ENCODE measurements at regions not wholly inside any gene's neighbourhood (a gene's known extent, or its start where the extent isn't known, plus 50 kb on each side); places are given as distances from the start of the nearest gene placed in this dataset.

GRCh38 chr20:12638633-12639312, 370.0 kb upstream of the SPTLC3 start:
- Histone ChIP-seq H3K27me3 (ENCODE audit: control insufficient read depth in 4 of 4, insufficient read depth in 4 of 4, low read length in 3 of 4) (no peaks in the 10 kb centered on the region), H3K4me1 (ENCODE audit: control insufficient read depth in 4 of 4, insufficient read depth in 4 of 4, low read length in 3 of 4) (peaks cover 0 to 6% (median under 1%) of the 10 kb centered on the region in 4 donors), H3K9ac (ENCODE audit: low read depth in 1 of 2, low read length in 2 of 2) (no peak overlapping the region), H3K9me3 (ENCODE audit: control insufficient read depth in 4 of 4, low read length in 3 of 4) (no peaks in the 10 kb centered on the region), H3K4me3 (ENCODE audit: low read depth in 1 of 3, low read length in 3 of 3) (no peak overlapping the region), H3K36me3 (ENCODE audit: control insufficient read depth in 4 of 4, insufficient read depth in 3 of 4, low read depth in 1 of 4, low read length in 3 of 4) (no peaks in the 10 kb centered on the region), H3K27ac (ENCODE audit: low read depth in 1 of 2, low read length in 2 of 2) (no peak overlapping the region)
- 76% methylated on average over 7 of the region's 7 CpGs for WGBS
- no peak for DNase-seq (ENCODE audit: low spot score)
- TF ChIP-seq NR2F2 (IDR thresholded peaks at IDR 0.05) (no peak), HNF4A (conservative IDR thresholded peaks at IDR 0.05) (no peak), TAF1 (conservative IDR thresholded peaks at IDR 0.05) (no peak), RAD21 (IDR thresholded peaks at IDR 0.05) (no peak), MAX (IDR thresholded peaks at IDR 0.05) (no peak), CTCF (IDR thresholded peaks at IDR 0.05; ENCODE audit: low read depth, low read length, missing input control) (no peak), FOXA1 (IDR thresholded peaks at IDR 0.05) (no peak), ZBTB33 (IDR thresholded peaks at IDR 0.05) (no peak), GABPA (IDR thresholded peaks at IDR 0.05 in 1 of 2, conservative IDR thresholded peaks at IDR 0.05 in 1 of 2) (no peak), YY1 (IDR thresholded peaks at IDR 0.05) (no peak), ATF3 (IDR thresholded peaks at IDR 0.05) (no peak)

GRCh38 chr20:12640251-12640650, 368.5 kb upstream of the SPTLC3 start:
- H3K27me3 ChIP-seq (ENCODE audit: control insufficient read depth in 4 of 4, insufficient read depth in 4 of 4, low read length in 3 of 4) = no peaks in the 10 kb centered on the region
- H3K9me3 ChIP-seq (ENCODE audit: control insufficient read depth in 4 of 4, low read length in 3 of 4) = no peaks in the 10 kb centered on the region
- no peak overlapping the region for H3K4me3 ChIP-seq (ENCODE audit: low read depth in 1 of 3, low read length in 3 of 3)
- no peak overlapping the region for H3K27ac ChIP-seq (ENCODE audit: low read depth in 1 of 2, low read length in 2 of 2)
- WGBS = 76% methylated on average over 4 of the region's 4 CpGs
- peaks cover 0 to 19% (median 9%) of the 10 kb centered on the region in 4 donors for H3K4me1 ChIP-seq (ENCODE audit: control insufficient read depth in 4 of 4, insufficient read depth in 4 of 4, low read length in 3 of 4)
- DNase-seq (ENCODE audit: low spot score) = no peak
- H3K9ac ChIP-seq (ENCODE audit: low read depth in 1 of 2, low read length in 2 of 2) = no peak overlapping the region
- H3K36me3 ChIP-seq (ENCODE audit: control insufficient read depth in 4 of 4, insufficient read depth in 3 of 4, low read depth in 1 of 4, low read length in 3 of 4) = no peaks in the 10 kb centered on the region
- TF ChIP-seq HNF4G (IDR thresholded peaks at IDR 0.05) (no peak), EGR1 (IDR thresholded peaks at IDR 0.05; ENCODE audit: low read depth in 2 of 2) (no peak), JUND (IDR thresholded peaks at IDR 0.05) (no peak), ZBTB33 (IDR thresholded peaks at IDR 0.05) (no peak), HNF4A (conservative IDR thresholded peaks at IDR 0.05) (peak in 1 of 2 donors; percentile 35), GABPA (IDR thresholded peaks at IDR 0.05 in 1 of 2, conservative IDR thresholded peaks at IDR 0.05 in 1 of 2) (no peak), CTCF (IDR thresholded peaks at IDR 0.05; ENCODE audit: low read depth, low read length, missing input control) (no peak), NR2F2 (IDR thresholded peaks at IDR 0.05) (no peak), FOXA1 (IDR thresholded peaks at IDR 0.05) (no peak), ATF3 (IDR thresholded peaks at IDR 0.05) (no peak), SP1 (IDR thresholded peaks at IDR 0.05) (peak; percentile 36), YY1 (IDR thresholded peaks at IDR 0.05) (no peak), TAF1 (conservative IDR thresholded peaks at IDR 0.05) (no peak), REST (IDR thresholded peaks at IDR 0.05) (no peak), RXRA (IDR thresholded peaks at IDR 0.05) (peak in 1 of 2 donors; percentile 36), RAD21 (IDR thresholded peaks at IDR 0.05) (no peak), FOXA2 (IDR thresholded peaks at IDR 0.05) (no peak)
